Peyer's patch (tissue), 4 donors: ENCODE measurements at regions not wholly inside any gene's neighbourhood (a gene's known extent, or its start where the extent isn't known, plus 50 kb on each side); places are given as distances from the start of the nearest gene placed in this dataset.

Source experiments
- CTCF ChIP-seq, 6 experiments: fragments of 450-650 bp in 4 of 6; fragments of 200-600 bp in 2 of 6; sonication (generic) in 1 of 6; IDR thresholded peaks; one replicate each; pipeline ENCODE4 v1.5.1; 2017 to 2019; ENCODE audit warnings: antibody characterized with exemption in 6 of 6, mild to moderate bottlenecking in 3 of 6, moderate library complexity in 1 of 6
- POLR2A ChIP-seq, 2 donors: fragments of 450-650 bp; IDR thresholded peaks; one replicate each; pipeline ENCODE4 v1.5.1; 2017; ENCODE audit warnings: antibody characterized with exemption in 2 of 2, mild to moderate bottlenecking in 2 of 2, moderate library complexity in 2 of 2

GRCh38 chr1:24263211-24263610 is 55.9 kb upstream of the GRHL3 start:
- TF ChIP-seq CTCF (IDR thresholded peaks at IDR 0.05): no peak
- no peak for TF ChIP-seq POLR2A (IDR thresholded peaks at IDR 0.05)
